ENCODE measurements at regions not wholly inside any gene's neighbourhood (a gene's known extent, or its start where the extent isn't known, plus 50 kb on each side); places are given as distances from the start of the nearest gene placed in this dataset.

- DNase-seq: no peak
Observed at GRCh38 chr6:40265615-40266014, 321.5 kb downstream of the LRFN2 start.

GRCh38 chr6:40263970-40264369 lies 323.2 kb downstream of the LRFN2 start:
- no peak for DNase-seq

- no peak for DNase-seq
Observed at GRCh38 chr6:40262363-40262762, 324.8 kb downstream of the LRFN2 start.

GRCh38 chr6:40258531-40258930 lies 324.3 kb upstream of the MOCS1 start:
- no peak for DNase-seq

- no peak for DNase-seq
Observed at GRCh38 chr6:40256831-40257230, 322.6 kb upstream of the MOCS1 start.

- DNase-seq: no peak
Observed at GRCh38 chr6:40256224-40256623, 322.0 kb upstream of the MOCS1 start.

- no peak for DNase-seq
Observed at GRCh38 chr6:40253420-40253819, 319.2 kb upstream of the MOCS1 start.

- no peak for DNase-seq
Observed at GRCh38 chr6:40252531-40253258, 318.4 kb upstream of the MOCS1 start.

- DNase-seq: no peak
Observed at GRCh38 chr6:40251637-40252300, 317.5 kb upstream of the MOCS1 start.

GRCh38 chr6:40249935-40250334 lies 315.7 kb upstream of the MOCS1 start:
- DNase-seq: no peak

GRCh38 chr6:40247516-40248115 lies 313.4 kb upstream of the MOCS1 start:
- DNase-seq: no peak

- no peak for DNase-seq
Observed at GRCh38 chr6:40244699-40245098, 310.4 kb upstream of the MOCS1 start.

- DNase-seq: no peak
Observed at GRCh38 chr6:40232698-40233097, 298.4 kb upstream of the MOCS1 start.

GRCh38 chr6:40227735-40228134 lies 293.5 kb upstream of the MOCS1 start:
- DNase-seq: no peak

GRCh38 chr6:40222354-40222753 lies 288.1 kb upstream of the MOCS1 start:
- no peak for DNase-seq

- DNase-seq: no peak
Observed at GRCh38 chr6:40219799-40220198, 285.5 kb upstream of the MOCS1 start.

- no peak for DNase-seq
Observed at GRCh38 chr6:40210628-40211056, 276.4 kb upstream of the MOCS1 start.

GRCh38 chr6:40205801-40206200 lies 271.5 kb upstream of the MOCS1 start:
- DNase-seq: no peak

- DNase-seq: no peak
Observed at GRCh38 chr6:40205004-40205403, 270.7 kb upstream of the MOCS1 start.

GRCh38 chr6:40197371-40197770 lies 263.1 kb upstream of the MOCS1 start:
- DNase-seq: no peak

- DNase-seq: no peak
Observed at GRCh38 chr6:40196135-40196518, 261.9 kb upstream of the MOCS1 start.

- no peak for DNase-seq
Observed at GRCh38 chr6:40195428-40196134, 261.3 kb upstream of the MOCS1 start.

GRCh38 chr6:40194447-40195170 lies 260.3 kb upstream of the MOCS1 start:
- no peak for DNase-seq
